Ectodermal cell (in vitro differentiated cells): ENCODE measurements at regions not wholly inside any gene's neighbourhood (a gene's known extent, or its start where the extent isn't known, plus 50 kb on each side); places are given as distances from the start of the nearest gene placed in this dataset.

Source experiments
- H3K27ac ChIP-seq: 2 replicates; pipeline ENCODE4 v1.7.0; 2013; ENCODE audit warnings: mild to moderate bottlenecking, low read depth, low read length; ENCODE audit not compliant: insufficient read depth, poor library complexity, severe bottlenecking
- H3K27me3 ChIP-seq: 2 replicates; pipeline ENCODE4 v1.7.0; 2013; ENCODE audit warnings: mild to moderate bottlenecking, low read length; ENCODE audit not compliant: insufficient read depth, control insufficient read depth, poor library complexity, severe bottlenecking
- H3K36me3 ChIP-seq: one replicate; pipeline ENCODE4 v1.7.0; 2013; ENCODE audit warnings: low read length; ENCODE audit not compliant: control insufficient read depth, insufficient read depth
- H3K4me1 ChIP-seq: one replicate; pipeline ENCODE4 v1.7.0; 2013; ENCODE audit warnings: low read length; ENCODE audit not compliant: control insufficient read depth, insufficient read depth
- H3K4me3 ChIP-seq: 2 replicates; pipeline ENCODE4 v1.7.0; 2013; ENCODE audit warnings: low read depth, low read length, control low read depth; ENCODE audit not compliant: insufficient read depth
- H3K9me3 ChIP-seq: 2 replicates; pipeline ENCODE4 v1.7.0; 2013; ENCODE audit warnings: mild to moderate bottlenecking, low read length, moderate library complexity; ENCODE audit not compliant: control insufficient read depth
- WGBS, 2 experiments: methylation state at CpG; one replicate each; pipeline ENCODE4 v1.1.7; 2013; ENCODE audit warnings: missing lambda C conversion rate in 2 of 2; 5-methylcytosine and 5-hydroxymethylcytosine counted together

DNA sequence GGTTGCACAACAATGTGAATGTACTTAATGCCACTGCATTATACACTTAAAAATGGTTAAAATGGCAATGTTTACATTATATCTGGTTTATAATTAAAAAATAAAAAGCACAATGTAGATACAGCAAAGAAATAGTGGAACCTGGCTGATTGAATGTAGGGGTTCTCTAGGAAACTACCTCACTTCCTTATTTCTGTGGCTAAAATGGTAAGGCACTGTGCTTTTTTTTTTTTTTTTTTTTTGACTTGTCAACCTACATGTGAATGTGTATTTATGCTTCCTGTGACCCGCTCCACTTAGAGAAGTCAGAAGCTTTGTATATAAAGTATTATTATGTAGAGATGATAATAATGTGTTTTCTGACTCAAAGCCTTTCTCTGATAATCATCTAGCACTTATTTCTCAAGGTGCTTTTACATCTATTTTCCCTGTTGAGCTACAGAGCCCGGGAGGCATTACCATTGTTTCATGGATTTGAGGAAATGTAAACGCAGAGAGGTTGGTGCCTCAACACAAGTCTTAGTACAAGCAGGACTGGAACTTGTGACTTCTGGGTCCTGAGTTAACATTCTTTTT is 55.0 kb downstream of the SOX4 start:
- Histone ChIP-seq H3K36me3 (no peaks in the 10 kb centered on the region), H3K4me1 (no peaks in the 10 kb centered on the region), H3K27ac (no peak overlapping the region), H3K27me3 (no peaks in the 10 kb centered on the region), H3K4me3 (no peak overlapping the region), H3K9me3 (no peaks in the 10 kb centered on the region)
- WGBS, 2 experiments, result 84 to 85% methylated on average over 2 of the region's 3 CpGs

DNA sequence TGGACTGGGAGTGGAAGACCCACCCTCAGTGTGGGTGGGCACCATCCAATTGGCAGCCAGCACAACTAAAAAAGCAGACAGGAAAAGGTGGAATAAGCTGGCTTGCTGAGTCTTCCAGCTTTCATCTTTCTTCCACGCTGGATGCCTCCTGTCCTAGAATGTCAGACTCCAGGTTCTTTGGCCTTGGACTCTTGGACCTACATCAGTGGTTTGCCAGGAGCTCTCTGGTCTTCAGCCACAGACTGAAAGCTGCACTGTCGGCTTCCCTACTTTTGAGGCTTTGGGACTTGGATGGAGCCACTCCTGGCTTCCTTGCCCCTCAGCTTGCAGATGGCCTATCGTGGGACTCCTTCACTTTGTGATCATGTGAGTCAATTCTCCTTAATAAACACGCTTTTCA is 59.8 kb downstream of the SOX4 start:
- no peaks in the 10 kb centered on the region for H3K9me3 ChIP-seq
- no peak overlapping the region for H3K27ac ChIP-seq
- no peaks in the 10 kb centered on the region for H3K27me3 ChIP-seq
- no peaks in the 10 kb centered on the region for H3K4me1 ChIP-seq
- 68 to 71% methylated on average over 4 of the region's 4 CpGs for WGBS, 2 experiments
- no peak overlapping the region for H3K4me3 ChIP-seq
- no peaks in the 10 kb centered on the region for H3K36me3 ChIP-seq

DNA sequence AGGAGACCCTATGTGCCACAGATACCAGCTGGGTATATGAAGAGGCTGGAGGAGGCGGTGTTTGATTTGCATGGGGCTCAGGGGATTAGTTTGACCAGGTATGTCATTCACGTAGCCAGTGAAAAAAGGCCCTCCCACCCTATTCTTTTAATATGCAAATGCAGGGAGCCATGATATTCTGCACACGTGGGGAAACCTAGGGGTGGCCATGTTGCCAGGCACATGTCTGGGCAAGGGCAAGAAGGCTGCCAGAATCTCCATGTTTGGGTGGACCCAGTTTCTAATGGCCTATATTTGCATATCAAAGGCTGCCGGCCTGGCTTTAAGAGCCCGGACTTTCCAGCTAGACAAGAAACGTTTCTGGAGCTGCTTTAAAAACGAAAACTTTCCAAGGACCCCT is 60.4 kb downstream of the SOX4 start:
- no peak overlapping the region for H3K4me3 ChIP-seq
- H3K4me1 ChIP-seq, result no peaks in the 10 kb centered on the region
- WGBS, 2 experiments, result 40% methylated on average over 7 of the region's 7 CpGs
- no peaks in the 10 kb centered on the region for H3K9me3 ChIP-seq
- no peaks in the 10 kb centered on the region for H3K36me3 ChIP-seq
- H3K27ac ChIP-seq, result no peak overlapping the region
- no peaks in the 10 kb centered on the region for H3K27me3 ChIP-seq

DNA sequence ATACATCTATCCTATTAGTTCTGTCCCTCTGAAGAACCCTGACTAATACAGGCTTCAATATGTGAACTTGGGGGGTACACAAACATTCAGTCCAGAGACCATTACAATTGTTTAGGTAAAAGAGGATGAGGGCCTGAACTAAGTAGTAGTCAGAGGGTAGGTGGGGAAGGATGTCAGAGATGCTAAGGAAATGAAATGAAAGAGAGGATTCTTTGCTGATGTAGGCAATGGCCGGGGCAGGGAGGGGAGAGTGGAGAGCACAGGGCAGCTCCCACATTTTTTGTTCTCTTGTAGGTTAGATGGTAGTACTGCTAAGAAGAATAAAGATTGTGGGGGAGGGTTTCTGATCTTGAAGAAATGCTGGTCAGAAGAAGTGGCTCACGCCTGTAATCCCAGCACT is 60.8 kb downstream of the SOX4 start:
- H3K36me3 ChIP-seq, result no peaks in the 10 kb centered on the region
- H3K9me3 ChIP-seq, result no peaks in the 10 kb centered on the region
- 84 to 94% methylated on average over 2 of the region's 2 CpGs for WGBS, 2 experiments
- H3K4me1 ChIP-seq, result no peaks in the 10 kb centered on the region
- H3K4me3 ChIP-seq, result no peak overlapping the region
- no peaks in the 10 kb centered on the region for H3K27me3 ChIP-seq
- H3K27ac ChIP-seq, result no peak overlapping the region

DNA sequence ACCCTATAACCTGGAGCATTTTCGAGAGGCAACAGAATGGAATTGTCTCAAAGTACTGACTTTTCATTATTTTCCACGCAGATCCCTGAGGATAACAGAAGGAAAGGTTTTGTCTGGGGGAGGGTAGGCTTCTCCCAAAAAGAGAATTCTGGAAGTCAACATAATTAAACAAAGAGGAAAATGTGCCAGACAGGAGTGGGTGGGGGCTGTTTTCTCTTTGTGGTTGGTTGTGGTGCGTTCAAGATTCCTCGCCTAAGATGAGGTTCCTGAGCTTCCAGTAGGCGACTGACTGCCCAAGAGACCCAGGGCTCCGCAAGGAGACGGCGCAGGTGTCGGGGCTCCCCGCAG is 70.4 kb downstream of the SOX4 start:
- peaks cover 33% of the 10 kb centered on the region for H3K27me3 ChIP-seq
- H3K36me3 ChIP-seq, result no peaks in the 10 kb centered on the region
- no peaks in the 10 kb centered on the region for H3K9me3 ChIP-seq
- WGBS, 2 experiments, result 14% methylated on average over 10 of the region's 10 CpGs
- no peak overlapping the region for H3K27ac ChIP-seq
- peak overlapping the region; percentile 60 for H3K4me3 ChIP-seq
- peaks cover 3% of the 10 kb centered on the region for H3K4me1 ChIP-seq

DNA sequence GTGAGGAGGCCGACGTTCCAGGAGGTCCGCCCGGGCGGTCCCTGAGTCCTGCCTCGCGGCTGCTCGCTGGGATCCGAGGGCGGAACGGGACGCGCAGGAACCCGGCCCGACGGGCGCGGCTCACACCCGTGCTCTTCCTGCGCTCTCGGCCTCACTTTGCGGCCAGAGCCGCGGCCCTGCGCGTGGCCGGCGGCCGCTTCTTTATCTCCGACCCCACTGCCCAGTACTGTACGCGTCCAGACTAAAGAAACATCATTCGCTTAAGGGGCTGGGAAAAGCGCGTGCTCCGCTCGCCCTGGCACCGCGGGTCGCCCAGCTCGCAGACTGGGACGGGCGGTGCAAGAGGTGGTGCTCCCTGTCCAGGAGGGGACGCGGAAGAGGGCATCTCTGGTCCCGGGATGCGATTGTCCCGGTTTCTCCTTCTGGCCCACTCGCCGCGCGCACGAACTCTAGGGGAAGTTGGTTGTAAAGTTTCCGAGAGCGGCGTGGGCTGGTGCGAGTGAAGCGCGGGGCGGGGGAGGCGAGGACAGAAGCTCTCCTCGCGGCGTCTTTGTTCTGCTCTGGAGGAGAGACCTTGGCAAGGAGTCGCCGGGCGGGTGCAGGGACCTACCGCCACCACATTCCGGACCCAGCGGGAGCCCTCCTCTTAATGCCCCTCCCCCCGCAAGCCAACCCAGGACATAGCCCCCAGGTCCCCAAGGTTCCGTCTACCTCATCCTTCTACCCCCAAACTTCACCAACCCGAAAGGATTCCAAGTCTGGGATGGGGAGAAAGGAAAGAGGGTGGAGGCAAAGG is 71.0 kb downstream of the SOX4 start:
- H3K4me3 ChIP-seq, result peak overlapping the region; percentile 60
- H3K27me3 ChIP-seq, result peaks cover 33% of the 10 kb centered on the region
- no peaks in the 10 kb centered on the region for H3K36me3 ChIP-seq
- no peaks in the 10 kb centered on the region for H3K9me3 ChIP-seq
- H3K27ac ChIP-seq, result no peak overlapping the region
- WGBS, 2 experiments, result 0 to 1% methylated on average over 71 to 72 of the region's 73 CpGs
- H3K4me1 ChIP-seq, result peaks cover 3% of the 10 kb centered on the region

DNA sequence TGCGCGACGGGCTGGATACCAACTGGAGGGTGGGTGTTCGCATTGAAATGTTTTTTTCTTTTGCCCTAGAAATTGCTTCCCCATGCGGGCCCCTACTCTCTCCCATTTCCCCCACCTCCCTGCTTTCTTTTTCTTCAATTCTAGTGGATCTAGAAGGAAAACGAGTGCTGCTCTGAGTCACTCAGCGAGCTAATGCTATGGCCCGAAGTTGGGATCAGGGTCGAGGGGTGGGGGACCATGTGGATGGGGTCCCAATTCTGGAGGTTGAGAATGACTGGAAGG is 71.5 kb downstream of the SOX4 start:
- 0% methylated on average over 5 to 9 of the region's 9 CpGs for WGBS, 2 experiments
- H3K27me3 ChIP-seq, result peaks cover 33% of the 10 kb centered on the region
- H3K27ac ChIP-seq, result no peak overlapping the region
- H3K4me1 ChIP-seq, result peaks cover 3% of the 10 kb centered on the region
- H3K9me3 ChIP-seq, result no peaks in the 10 kb centered on the region
- H3K4me3 ChIP-seq, result peak overlapping the region; percentile 60
- H3K36me3 ChIP-seq, result no peaks in the 10 kb centered on the region

DNA sequence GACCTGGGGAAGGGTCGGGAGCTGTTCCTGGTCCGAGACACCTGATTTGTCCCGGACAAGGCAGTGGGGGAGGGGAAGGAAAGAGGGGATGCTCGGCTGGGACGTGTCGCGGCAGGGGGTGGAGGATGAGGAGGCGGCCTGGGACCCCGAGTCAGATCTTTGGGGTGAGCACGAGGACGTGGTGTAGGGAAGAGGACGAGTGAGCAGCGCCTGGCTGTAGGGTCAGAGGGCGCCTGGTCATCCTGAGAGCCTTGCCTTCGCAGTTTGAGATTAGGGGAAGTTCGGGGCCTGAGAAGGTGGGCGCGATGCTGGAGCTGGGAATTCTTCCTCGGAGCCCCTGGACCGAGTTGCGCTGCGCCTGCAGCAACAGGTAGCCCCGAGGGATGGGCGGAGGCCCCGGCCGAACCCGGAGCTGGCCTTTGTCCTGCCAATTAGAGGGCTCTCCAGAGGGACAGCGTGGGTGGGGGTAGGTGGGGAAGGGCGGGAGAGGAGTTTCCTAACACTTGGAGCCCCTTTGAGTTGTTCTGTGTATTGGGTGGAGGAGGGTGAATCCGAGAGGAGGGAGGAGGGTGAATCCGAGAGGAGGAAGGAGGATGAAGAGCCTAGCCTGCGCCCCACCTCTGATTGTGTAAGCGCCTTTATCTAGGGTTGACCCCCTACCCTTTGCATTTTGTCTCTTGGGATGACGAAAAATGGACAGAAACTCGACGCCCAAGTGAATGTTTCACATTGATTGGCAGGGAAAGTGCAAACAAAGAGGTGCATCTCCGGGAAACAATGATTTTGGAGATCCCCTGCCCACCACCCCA is 72.0 kb downstream of the SOX4 start:
- Histone ChIP-seq H3K4me1 (peaks cover 3% of the 10 kb centered on the region), H3K27ac (peak overlapping the region; percentile 67), H3K27me3 (peaks cover 33% of the 10 kb centered on the region), H3K36me3 (no peaks in the 10 kb centered on the region), H3K4me3 (peak overlapping the region; percentile 60), H3K9me3 (no peaks in the 10 kb centered on the region)
- WGBS, 2 experiments, result 1% methylated on average over 37 of the region's 37 CpGs

DNA sequence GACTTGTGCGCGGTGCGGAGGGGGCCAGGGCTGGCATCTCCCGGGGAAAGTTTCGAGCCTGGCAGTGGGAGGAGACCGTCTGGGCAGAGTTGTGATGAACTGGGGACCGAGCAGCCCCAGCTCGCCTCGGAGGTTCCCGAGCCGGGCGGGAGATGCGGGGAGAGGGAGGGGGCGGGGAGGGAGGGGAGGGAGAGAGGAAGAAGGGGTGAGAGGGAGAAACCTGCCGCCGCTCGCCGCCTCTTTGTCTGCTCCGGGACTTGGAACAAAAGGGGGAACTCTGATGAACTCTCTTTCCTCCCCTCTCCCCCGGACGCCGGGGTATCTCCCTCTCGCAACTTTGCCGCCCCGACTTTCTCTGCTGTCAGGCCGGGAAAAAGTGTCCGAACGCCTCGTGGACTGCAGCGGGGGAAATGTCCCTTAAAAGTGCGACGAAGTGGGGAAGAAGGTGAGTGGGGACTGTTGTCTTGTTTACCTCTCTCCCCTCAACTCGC is 72.7 kb downstream of the SOX4 start:
- Histone ChIP-seq H3K9me3 (no peaks in the 10 kb centered on the region), H3K27ac (peak overlapping the region; percentile 67)
- WGBS, 2 experiments, result 0% methylated on average over 32 to 33 of the region's 33 CpGs

More for the DNA sequence above, 72.7 kb downstream of the SOX4 start:
- H3K4me3 ChIP-seq, result peak overlapping the region; percentile 60
- peaks cover 33% of the 10 kb centered on the region for H3K27me3 ChIP-seq
- H3K36me3 ChIP-seq, result no peaks in the 10 kb centered on the region
- peaks cover 3% of the 10 kb centered on the region for H3K4me1 ChIP-seq
